Endodermal cell (in vitro differentiated cells): ENCODE measurements at regions not wholly inside any gene's neighbourhood (a gene's known extent, or its start where the extent isn't known, plus 50 kb on each side); places are given as distances from the start of the nearest gene placed in this dataset.

ENCODE experiments used
- DNase-seq: peaks from one replicate; pipeline ENCODE4 v3.0.0-alpha.2; 2017
- H3K27ac ChIP-seq: 2 replicates; pipeline ENCODE4 v1.5.1; 2013; ENCODE audit warnings: mild to moderate bottlenecking, low read depth, low read length, moderate library complexity
- H3K27me3 ChIP-seq: 2 replicates; pipeline ENCODE4 v1.6.1; 2013; ENCODE audit warnings: mild to moderate bottlenecking, low read length, moderate library complexity; ENCODE audit not compliant: insufficient read depth, control insufficient read depth, poor library complexity, severe bottlenecking
- H3K36me3 ChIP-seq: 2 replicates; pipeline ENCODE4 v1.7.0; 2013; ENCODE audit warnings: mild to moderate bottlenecking, low read length, moderate library complexity; ENCODE audit not compliant: control insufficient read depth, insufficient read depth
- H3K4me1 ChIP-seq: one replicate; pipeline ENCODE4 v1.7.0; 2013; ENCODE audit warnings: low read length; ENCODE audit not compliant: control insufficient read depth, insufficient read depth
- H3K4me3 ChIP-seq: 2 replicates; pipeline ENCODE4 v1.5.1; 2013; ENCODE audit warnings: mild to moderate bottlenecking, low read length, moderate library complexity
- H3K9ac ChIP-seq: 2 replicates; pipeline ENCODE4 v1.6.1; 2013; ENCODE audit warnings: mild to moderate bottlenecking, low read length, moderate library complexity; ENCODE audit not compliant: poor library complexity, severe bottlenecking; ENCODE audit errors: extremely low read depth
- H3K9me3 ChIP-seq: 2 replicates; pipeline ENCODE4 v1.6.1; 2013; ENCODE audit warnings: mild to moderate bottlenecking, low read length, moderate library complexity; ENCODE audit not compliant: control insufficient read depth
- H3K27ac Mint-ChIP-seq: 2 replicates; pipeline ENCODE4 v1.8.0; 2020; ENCODE audit warnings: mixed read lengths
- H3K27me3 Mint-ChIP-seq: 2 replicates; pipeline ENCODE4 v1.8.0; 2021; ENCODE audit warnings: mild to moderate bottlenecking, mixed read lengths; ENCODE audit not compliant: insufficient read depth
- H3K36me3 Mint-ChIP-seq: 2 replicates; pipeline ENCODE4 v1.8.0; 2020; ENCODE audit warnings: low read depth, mixed read lengths
- H3K4me1 Mint-ChIP-seq: 2 replicates; pipeline ENCODE4 v1.8.0; 2020; ENCODE audit warnings: mixed read lengths
- H3K4me3 Mint-ChIP-seq: 2 replicates; pipeline ENCODE4 v1.8.0; 2020; ENCODE audit warnings: mild to moderate bottlenecking, moderate library complexity, mixed read lengths
- H3K9me3 Mint-ChIP-seq: 2 replicates; pipeline ENCODE4 v1.8.0; 2020; ENCODE audit warnings: mild to moderate bottlenecking, mixed read lengths
- WGBS, 2 experiments: methylation state at CpG; one replicate each; pipeline versions ENCODE4 v1.1.5 to v1.1.7; 2013; ENCODE audit warnings: missing lambda C conversion rate in 2 of 2, mixed read lengths in 1 of 2; ENCODE audit not compliant: insufficient coverage in 1 of 2, insufficient read length in 1 of 2; 5-methylcytosine and 5-hydroxymethylcytosine counted together
- TF ChIP-seq, protein P1 (sequence below): fragments of 200-600 bp; sonication (generic); conservative IDR thresholded peaks from 2 replicates; pipeline ENCODE4 v1.5.0; 2021; ENCODE audit warnings: antibody characterized with exemption, mild to moderate bottlenecking

DNA sequence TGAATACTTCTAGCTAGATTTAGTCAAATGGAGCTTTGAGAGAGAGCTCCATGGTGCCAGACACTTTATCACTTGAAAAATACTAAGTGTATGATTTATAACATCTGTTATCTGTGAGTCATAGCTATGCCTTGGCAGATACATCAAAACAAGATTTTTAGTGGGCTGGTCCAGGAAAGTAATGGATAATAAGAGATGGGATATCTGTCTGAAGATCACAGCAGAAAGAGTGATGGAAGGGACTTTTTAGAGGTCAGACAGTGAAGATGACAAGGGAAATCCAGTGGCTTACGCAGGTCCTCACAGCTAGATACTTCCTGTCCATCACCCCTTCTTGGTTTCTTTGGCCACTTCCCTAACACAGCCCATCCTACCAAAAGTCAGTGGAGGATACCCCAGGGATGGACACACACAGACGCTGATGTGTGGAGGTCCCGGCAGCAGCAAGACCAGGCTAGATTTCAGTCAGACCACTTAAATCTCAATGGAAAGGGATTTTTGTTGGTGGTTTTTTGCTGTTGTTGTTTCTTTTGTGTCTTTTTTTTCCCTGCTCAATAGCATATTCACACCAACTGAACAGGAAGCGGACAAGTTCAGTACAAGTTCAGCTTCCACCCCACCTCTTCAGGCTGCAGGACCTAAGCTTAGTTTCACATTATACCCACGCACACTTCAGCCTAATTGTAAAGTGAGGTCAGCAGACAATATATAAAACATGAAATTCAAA, 209.3 kb downstream of the ALDH8A1 start:
- H3K27ac ChIP-seq, result no peak overlapping the region
- peaks cover 3% of the 10 kb centered on the region for H3K4me1 Mint-ChIP-seq
- H3K27me3 Mint-ChIP-seq, result no peaks in the 10 kb centered on the region
- WGBS, 2 experiments, result 72 to 100% methylated on average over 1 to 4 of the region's 5 CpGs
- TF ChIP-seq, protein P1, sequence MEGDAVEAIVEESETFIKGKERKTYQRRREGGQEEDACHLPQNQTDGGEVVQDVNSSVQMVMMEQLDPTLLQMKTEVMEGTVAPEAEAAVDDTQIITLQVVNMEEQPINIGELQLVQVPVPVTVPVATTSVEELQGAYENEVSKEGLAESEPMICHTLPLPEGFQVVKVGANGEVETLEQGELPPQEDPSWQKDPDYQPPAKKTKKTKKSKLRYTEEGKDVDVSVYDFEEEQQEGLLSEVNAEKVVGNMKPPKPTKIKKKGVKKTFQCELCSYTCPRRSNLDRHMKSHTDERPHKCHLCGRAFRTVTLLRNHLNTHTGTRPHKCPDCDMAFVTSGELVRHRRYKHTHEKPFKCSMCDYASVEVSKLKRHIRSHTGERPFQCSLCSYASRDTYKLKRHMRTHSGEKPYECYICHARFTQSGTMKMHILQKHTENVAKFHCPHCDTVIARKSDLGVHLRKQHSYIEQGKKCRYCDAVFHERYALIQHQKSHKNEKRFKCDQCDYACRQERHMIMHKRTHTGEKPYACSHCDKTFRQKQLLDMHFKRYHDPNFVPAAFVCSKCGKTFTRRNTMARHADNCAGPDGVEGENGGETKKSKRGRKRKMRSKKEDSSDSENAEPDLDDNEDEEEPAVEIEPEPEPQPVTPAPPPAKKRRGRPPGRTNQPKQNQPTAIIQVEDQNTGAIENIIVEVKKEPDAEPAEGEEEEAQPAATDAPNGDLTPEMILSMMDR, result no peak
- no peak overlapping the region for H3K4me3 ChIP-seq
- H3K4me1 ChIP-seq, result no peaks in the 10 kb centered on the region
- no peak overlapping the region for H3K9ac ChIP-seq
- no peaks in the 10 kb centered on the region for H3K9me3 ChIP-seq
- H3K36me3 Mint-ChIP-seq, result no peaks in the 10 kb centered on the region
- H3K4me3 Mint-ChIP-seq, result no peak overlapping the region
- H3K9me3 Mint-ChIP-seq, result no peaks in the 10 kb centered on the region
- no peaks in the 10 kb centered on the region for H3K27me3 ChIP-seq
- no peak overlapping the region for H3K27ac Mint-ChIP-seq
- DNase-seq, result no peak
- no peaks in the 10 kb centered on the region for H3K36me3 ChIP-seq

DNA sequence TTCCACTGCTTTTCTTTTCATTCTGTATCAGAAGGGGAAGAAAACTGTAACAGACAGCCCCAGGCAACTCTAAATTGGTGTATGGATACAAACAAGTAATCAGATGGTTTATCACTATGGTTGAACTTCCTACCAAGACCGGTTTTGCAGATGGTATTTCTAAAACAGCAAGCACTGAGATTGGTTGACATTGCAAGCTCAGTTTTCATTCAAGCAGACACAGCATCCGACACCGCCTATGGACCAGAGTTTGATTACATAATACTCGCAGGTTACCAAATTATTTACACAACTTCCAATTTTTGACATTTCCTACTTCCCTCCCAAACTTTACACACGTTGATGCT, 209.9 kb downstream of the ALDH8A1 start:
- Mint-ChIP-seq H3K4me1 (peaks cover 3% of the 10 kb centered on the region), H3K27me3 (no peaks in the 10 kb centered on the region), H3K4me3 (no peak overlapping the region), H3K27ac (no peak overlapping the region), H3K36me3 (no peaks in the 10 kb centered on the region), H3K9me3 (no peaks in the 10 kb centered on the region)
- no peak for DNase-seq
- Histone ChIP-seq H3K27ac (no peak overlapping the region), H3K4me1 (no peaks in the 10 kb centered on the region), H3K27me3 (no peaks in the 10 kb centered on the region), H3K9ac (no peak overlapping the region), H3K9me3 (no peaks in the 10 kb centered on the region), H3K4me3 (no peak overlapping the region), H3K36me3 (no peaks in the 10 kb centered on the region)
- WGBS, 2 experiments, result 87 to 89% methylated on average over 3 to 5 of the region's 5 CpGs
- TF ChIP-seq, protein P1, result no peak

- H3K4me1 Mint-ChIP-seq, result peaks cover 5% of the 10 kb centered on the region
Observed at GRCh38 chr6:134739299-134740026, 210.4 kb downstream of the ALDH8A1 start.

More at GRCh38 chr6:134739299-134740026, 210.4 kb downstream of the ALDH8A1 start:
- TF ChIP-seq, protein P1, result no peak
- Mint-ChIP-seq H3K36me3 (no peaks in the 10 kb centered on the region), H3K4me3 (no peak overlapping the region), H3K9me3 (peaks cover 3% of the 10 kb centered on the region), H3K27me3 (no peaks in the 10 kb centered on the region), H3K27ac (no peak overlapping the region)
- Histone ChIP-seq H3K4me1 (no peaks in the 10 kb centered on the region), H3K36me3 (no peaks in the 10 kb centered on the region), H3K4me3 (no peak overlapping the region), H3K9me3 (no peaks in the 10 kb centered on the region), H3K27me3 (no peaks in the 10 kb centered on the region), H3K27ac (no peak overlapping the region), H3K9ac (no peak overlapping the region)
- WGBS, 2 experiments, result 79 to 89% methylated on average over 2 to 6 of the region's 6 CpGs
- no peak for DNase-seq
